T-helper 1 cell (primary cell): ENCODE measurements at regions not wholly inside any gene's neighbourhood (a gene's known extent, or its start where the extent isn't known, plus 50 kb on each side); places are given as distances from the start of the nearest gene placed in this dataset.
A peak's percentile ranks its signal among the peaks of the same experiment; 100 is the strongest.
"Not testable (repeated sequence)": the region's sequence is repeated elsewhere in the genome, so short reads cannot be mapped to it uniquely, and the experiment has no call there.

Experiments
- DNase-seq, 5 donors: peaks; one replicate each; pipeline ENCODE4 v3.0.0-alpha.2; 2012 to 2020

- DNase-seq, result peak in 1 of 5 donors; percentile 22
These were observed 602.9 kb upstream of the TBL1XR1 start for GRCh38 chr3:177800147-177800546.

- no peak for DNase-seq
These were observed 603.3 kb upstream of the TBL1XR1 start for GRCh38 chr3:177800561-177800960.

- DNase-seq, result no peak
These were observed 605.0 kb upstream of the TBL1XR1 start for GRCh38 chr3:177802151-177802900.

GRCh38 chr3:177803500-177803899, 606.2 kb upstream of the TBL1XR1 start:
- no peak for DNase-seq

- no peak for DNase-seq
These were observed 606.8 kb upstream of the TBL1XR1 start for GRCh38 chr3:177804032-177804431.

- DNase-seq, result no peak
These were observed 607.4 kb upstream of the TBL1XR1 start for GRCh38 chr3:177804646-177805045.

GRCh38 chr3:177807150-177807875, 610.0 kb upstream of the TBL1XR1 start:
- no peak for DNase-seq

- not testable (repeated sequence) for DNase-seq
These were observed 611.7 kb upstream of the TBL1XR1 start for GRCh38 chr3:177808928-177809478.

GRCh38 chr3:177810162-177810623, 612.9 kb upstream of the TBL1XR1 start:
- DNase-seq, result peak in 1 of 5 donors; percentile 22

GRCh38 chr3:177811112-177811511, 613.8 kb upstream of the TBL1XR1 start:
- DNase-seq, result no peak

GRCh38 chr3:177811835-177812234, 614.6 kb upstream of the TBL1XR1 start:
- no peak for DNase-seq

- DNase-seq, result no peak
These were observed 615.2 kb upstream of the TBL1XR1 start for GRCh38 chr3:177812492-177812891.

GRCh38 chr3:177813322-177813721, 616.0 kb upstream of the TBL1XR1 start:
- no peak for DNase-seq

- DNase-seq, result no peak
These were observed 619.5 kb upstream of the TBL1XR1 start for GRCh38 chr3:177816667-177817208.

GRCh38 chr3:177817751-177818150, 620.5 kb upstream of the TBL1XR1 start:
- DNase-seq, result no peak

GRCh38 chr3:177818712-177819240, 621.5 kb upstream of the TBL1XR1 start:
- DNase-seq, result no peak

- DNase-seq, result no peak
These were observed 623.5 kb upstream of the TBL1XR1 start for GRCh38 chr3:177820683-177821316.

GRCh38 chr3:177822681-177823096, 625.4 kb upstream of the TBL1XR1 start:
- no peak for DNase-seq

- DNase-seq, result no peak
These were observed 626.5 kb upstream of the TBL1XR1 start for GRCh38 chr3:177823701-177824189.

- DNase-seq, result no peak
These were observed 627.0 kb upstream of the TBL1XR1 start for GRCh38 chr3:177824190-177824786.

- no peak for DNase-seq
These were observed 627.6 kb upstream of the TBL1XR1 start for GRCh38 chr3:177824841-177825240.

- no peak for DNase-seq
These were observed 629.0 kb upstream of the TBL1XR1 start for GRCh38 chr3:177826253-177826652.
